OCI-LY1 (cell line): ENCODE measurements at regions not wholly inside any gene's neighbourhood (a gene's known extent, or its start where the extent isn't known, plus 50 kb on each side); places are given as distances from the start of the nearest gene placed in this dataset.

ENCODE experiments used
- CTCF ChIP-seq: fragments of 200-600 bp; sonication (generic), shearing (Covaris generic); IDR thresholded peaks from 2 replicates; pipeline ENCODE4 v1.5.1; 2017; ENCODE audit warnings: mild to moderate bottlenecking, antibody characterized with exemption, low read length, moderate library complexity, mixed read lengths
- EZH2 ChIP-seq: fragments of 200-600 bp; sonication (generic), shearing (Covaris generic); IDR thresholded peaks from 2 replicates; pipeline ENCODE4 v1.8.0; 2017; ENCODE audit warnings: borderline replicate concordance, mixed run types, mild to moderate bottlenecking, antibody characterized with exemption, low read length, moderate library complexity, mixed read lengths

GRCh38 chr2:236740506-236740905 lies 170.9 kb downstream of the ACKR3 start:
- TF ChIP-seq CTCF (no peak), EZH2 (no peak)
